Nephron (organoid): ENCODE measurements at regions not wholly inside any gene's neighbourhood (a gene's known extent, or its start where the extent isn't known, plus 50 kb on each side); places are given as distances from the start of the nearest gene placed in this dataset.
"Not testable (repeated sequence)": the region's sequence is repeated elsewhere in the genome, so short reads cannot be mapped to it uniquely, and the experiment has no call there.

Experiments
- H3K27ac Mint-ChIP-seq, 3 experiments: 2 replicates each; pipeline ENCODE4 v1.8.0; 2020; ENCODE audit warnings: mixed read lengths in 3 of 3, mild to moderate bottlenecking in 2 of 3, moderate library complexity in 1 of 3
- H3K27me3 Mint-ChIP-seq: 2 replicates; pipeline ENCODE4 v1.8.0; 2021; ENCODE audit warnings: low read depth, mild to moderate bottlenecking, moderate library complexity, mixed read lengths
- H3K36me3 Mint-ChIP-seq: 2 replicates; pipeline ENCODE4 v1.8.0; 2020; ENCODE audit warnings: low read depth, mixed read lengths
- H3K4me1 Mint-ChIP-seq: 2 replicates; pipeline ENCODE4 v1.8.0; 2020; ENCODE audit warnings: mixed read lengths
- H3K4me3 Mint-ChIP-seq, 3 experiments: 2 replicates each; pipeline ENCODE4 v1.8.0; 2020; ENCODE audit warnings: mild to moderate bottlenecking in 3 of 3, mixed read lengths in 3 of 3, moderate library complexity in 2 of 3
- H3K9me3 Mint-ChIP-seq: 2 replicates; pipeline ENCODE4 v1.8.0; 2020; ENCODE audit warnings: mixed read lengths
- TF ChIP-seq, protein P1 (sequence below), 3 experiments: fragments of 200-600 bp; sonication (generic); IDR thresholded peaks; one replicate each; pipeline ENCODE4 v1.5.0; 2021; ENCODE audit warnings: antibody characterized with exemption in 3 of 3; ENCODE audit not compliant: unreplicated experiment in 3 of 3

DNA sequence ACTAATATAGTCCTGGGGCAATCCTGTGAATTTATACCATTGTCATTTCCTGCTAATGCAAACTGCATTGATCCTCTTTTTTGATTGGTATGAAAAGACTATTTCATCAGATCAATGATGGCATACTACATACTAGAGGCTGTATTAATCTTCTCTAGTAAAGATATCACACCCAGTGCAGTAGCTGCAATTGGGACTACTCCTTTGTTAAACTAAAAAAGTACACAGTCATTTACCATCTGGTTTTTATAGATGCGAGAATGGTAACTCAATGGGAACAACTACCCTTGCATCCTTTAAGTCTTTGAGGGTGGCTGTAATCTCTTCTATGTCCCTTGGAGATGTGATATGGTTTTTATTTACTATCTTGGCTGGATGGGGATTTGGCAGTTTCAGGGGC lies 80.2 kb upstream of the STK38L start:
- TF ChIP-seq, protein P1, sequence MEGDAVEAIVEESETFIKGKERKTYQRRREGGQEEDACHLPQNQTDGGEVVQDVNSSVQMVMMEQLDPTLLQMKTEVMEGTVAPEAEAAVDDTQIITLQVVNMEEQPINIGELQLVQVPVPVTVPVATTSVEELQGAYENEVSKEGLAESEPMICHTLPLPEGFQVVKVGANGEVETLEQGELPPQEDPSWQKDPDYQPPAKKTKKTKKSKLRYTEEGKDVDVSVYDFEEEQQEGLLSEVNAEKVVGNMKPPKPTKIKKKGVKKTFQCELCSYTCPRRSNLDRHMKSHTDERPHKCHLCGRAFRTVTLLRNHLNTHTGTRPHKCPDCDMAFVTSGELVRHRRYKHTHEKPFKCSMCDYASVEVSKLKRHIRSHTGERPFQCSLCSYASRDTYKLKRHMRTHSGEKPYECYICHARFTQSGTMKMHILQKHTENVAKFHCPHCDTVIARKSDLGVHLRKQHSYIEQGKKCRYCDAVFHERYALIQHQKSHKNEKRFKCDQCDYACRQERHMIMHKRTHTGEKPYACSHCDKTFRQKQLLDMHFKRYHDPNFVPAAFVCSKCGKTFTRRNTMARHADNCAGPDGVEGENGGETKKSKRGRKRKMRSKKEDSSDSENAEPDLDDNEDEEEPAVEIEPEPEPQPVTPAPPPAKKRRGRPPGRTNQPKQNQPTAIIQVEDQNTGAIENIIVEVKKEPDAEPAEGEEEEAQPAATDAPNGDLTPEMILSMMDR (IDR thresholded peaks at IDR 0.05; ENCODE audit: unreplicated experiment in 3 of 3), result no peak
- H3K36me3 Mint-ChIP-seq, result no peaks in the 10 kb centered on the region
- H3K4me1 Mint-ChIP-seq, result peaks cover 10% of the 10 kb centered on the region
- no peak overlapping the region for H3K4me3 Mint-ChIP-seq
- no peak overlapping the region for H3K27ac Mint-ChIP-seq
- peaks cover 4% of the 10 kb centered on the region for H3K27me3 Mint-ChIP-seq
- H3K9me3 Mint-ChIP-seq, result peaks cover 27% of the 10 kb centered on the region

DNA sequence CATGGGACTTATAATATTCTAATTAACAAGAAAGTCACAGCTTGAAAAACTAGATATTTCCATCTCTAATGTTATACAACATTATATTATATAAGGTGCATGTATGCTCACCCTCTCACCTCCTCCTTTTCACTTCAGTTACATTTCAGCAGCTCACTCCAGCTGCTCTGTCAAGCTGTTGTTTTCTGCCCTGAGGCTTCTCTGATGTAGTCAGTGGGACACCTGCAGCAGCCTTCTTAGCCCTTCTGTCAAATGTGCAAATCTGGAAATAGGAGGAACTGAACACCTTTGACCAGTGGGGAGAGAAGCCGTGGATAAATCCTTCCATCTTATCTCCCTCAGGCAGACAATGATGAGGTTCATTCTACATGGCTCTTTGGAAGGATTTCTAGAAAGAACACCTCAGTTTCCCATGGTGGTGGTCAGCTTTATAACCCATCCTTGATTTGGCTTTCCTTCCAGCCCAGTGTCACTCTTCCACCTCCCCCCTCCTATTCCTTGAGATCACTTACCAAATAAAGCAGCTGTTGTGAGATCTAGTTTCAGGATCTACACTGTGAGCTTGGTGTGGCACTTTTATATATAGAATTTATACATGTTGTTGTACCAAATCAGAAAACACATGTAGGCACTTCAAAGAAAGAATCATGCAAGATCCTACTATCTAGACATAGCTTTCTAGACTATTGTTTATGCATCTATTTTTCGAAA lies 79.6 kb upstream of the STK38L start:
- H3K27me3 Mint-ChIP-seq, result peaks cover 4% of the 10 kb centered on the region
- no peak overlapping the region for H3K4me3 Mint-ChIP-seq
- TF ChIP-seq, protein P1 (IDR thresholded peaks at IDR 0.05; ENCODE audit: unreplicated experiment in 3 of 3), result no peak
- peaks cover 10% of the 10 kb centered on the region for H3K4me1 Mint-ChIP-seq
- no peaks in the 10 kb centered on the region for H3K36me3 Mint-ChIP-seq
- peaks cover 31% of the 10 kb centered on the region for H3K9me3 Mint-ChIP-seq
- H3K27ac Mint-ChIP-seq, result no peak overlapping the region

DNA sequence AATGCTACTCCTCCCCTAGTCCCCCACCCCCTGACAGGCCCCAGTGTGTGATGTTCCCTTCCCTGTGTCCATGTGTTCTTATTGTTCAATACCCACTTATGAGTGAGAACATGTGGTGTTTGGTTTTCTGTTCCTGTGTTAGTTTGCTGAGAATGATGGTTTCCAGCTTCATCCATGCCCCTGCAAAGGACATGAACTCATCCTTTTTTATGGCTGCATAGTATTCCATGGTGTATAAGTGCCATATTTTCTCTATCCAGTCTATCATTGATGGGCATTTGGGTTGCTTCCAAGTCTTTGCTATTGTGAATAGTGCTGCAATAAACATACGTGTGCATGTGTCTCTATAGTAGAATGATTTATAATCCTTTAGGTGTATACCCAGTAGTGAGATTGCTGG lies 78.1 kb upstream of the STK38L start:
- H3K27ac Mint-ChIP-seq, H3K27me3 Mint-ChIP-seq, H3K4me3 Mint-ChIP-seq, H3K4me1 Mint-ChIP-seq, H3K36me3 Mint-ChIP-seq: not testable (repeated sequence)
- H3K9me3 Mint-ChIP-seq, result peaks cover 41% of the 10 kb centered on the region

DNA sequence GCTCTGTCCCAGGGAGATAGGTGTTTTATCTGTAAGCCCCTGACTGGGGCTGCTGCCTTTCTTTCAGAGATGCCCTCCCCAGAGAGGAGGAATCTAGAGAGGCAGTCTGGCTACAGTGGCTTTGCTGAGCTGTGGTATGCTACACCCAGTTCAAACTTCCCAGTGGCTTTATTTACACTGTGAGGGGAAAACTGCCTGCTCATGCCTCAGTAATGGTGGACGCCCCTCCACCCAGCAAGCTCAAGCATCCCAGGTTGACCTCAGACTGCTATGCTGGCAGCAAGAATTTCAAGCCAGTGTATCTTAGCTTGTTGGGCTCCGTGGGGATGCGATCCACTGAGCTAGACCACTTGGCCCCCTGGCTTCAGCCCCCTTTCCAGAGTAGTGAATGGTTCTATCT lies 72.6 kb upstream of the STK38L start:
- not testable (repeated sequence) for H3K4me1 Mint-ChIP-seq, H3K4me3 Mint-ChIP-seq, H3K36me3 Mint-ChIP-seq, H3K27ac Mint-ChIP-seq, H3K27me3 Mint-ChIP-seq
- H3K9me3 Mint-ChIP-seq, result peaks cover 47% of the 10 kb centered on the region

DNA sequence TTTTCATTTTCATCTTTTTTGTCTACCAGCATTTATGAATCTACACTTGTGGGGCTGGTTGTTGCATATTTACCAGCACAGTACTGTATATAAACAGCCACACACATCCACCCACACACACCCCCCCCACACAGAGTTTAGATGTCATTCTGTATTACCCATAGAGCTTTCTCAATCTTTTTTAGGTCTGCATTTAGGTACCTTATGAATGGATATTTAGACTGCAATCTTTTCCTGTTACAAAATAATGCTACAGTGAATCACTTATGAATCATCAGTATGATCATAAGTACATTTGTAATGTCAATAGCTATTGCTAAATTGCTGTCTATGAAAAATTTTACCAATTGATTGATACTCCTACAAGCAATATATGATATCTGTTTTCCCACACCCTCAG lies 67.3 kb upstream of the STK38L start:
- Mint-ChIP-seq H3K27ac (no peak overlapping the region), H3K27me3 (no peaks in the 10 kb centered on the region), H3K4me1 (peaks cover 6% of the 10 kb centered on the region), H3K36me3 (no peaks in the 10 kb centered on the region), H3K4me3 (no peak overlapping the region), H3K9me3 (peaks cover 6% of the 10 kb centered on the region)
- TF ChIP-seq, protein P1 (IDR thresholded peaks at IDR 0.05; ENCODE audit: unreplicated experiment in 3 of 3), result no peak

DNA sequence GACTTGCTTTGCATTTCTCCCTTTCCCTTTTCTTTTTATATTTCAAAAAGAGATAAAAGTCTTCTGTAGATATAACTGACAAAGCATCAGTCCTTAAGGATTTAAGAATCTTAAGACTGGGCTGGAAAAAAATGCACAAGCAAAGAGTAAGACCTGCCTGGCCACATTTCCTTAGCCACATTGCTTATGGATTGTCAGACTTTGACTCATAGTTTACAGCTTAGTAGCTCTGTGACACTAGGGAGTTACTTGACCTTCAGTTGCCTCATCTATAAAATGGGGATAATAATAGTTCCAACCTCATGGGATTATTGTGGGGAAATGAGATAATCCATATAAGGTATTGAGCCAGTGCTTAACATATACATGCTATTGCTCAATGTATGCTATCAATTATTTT lies 66.4 kb upstream of the STK38L start:
- Mint-ChIP-seq H3K36me3 (no peaks in the 10 kb centered on the region), H3K4me3 (no peak overlapping the region), H3K9me3 (peaks cover 3% of the 10 kb centered on the region), H3K27me3 (no peaks in the 10 kb centered on the region), H3K27ac (no peak overlapping the region), H3K4me1 (peaks cover 6% of the 10 kb centered on the region)
- TF ChIP-seq, protein P1 (IDR thresholded peaks at IDR 0.05; ENCODE audit: unreplicated experiment in 3 of 3), result no peak

DNA sequence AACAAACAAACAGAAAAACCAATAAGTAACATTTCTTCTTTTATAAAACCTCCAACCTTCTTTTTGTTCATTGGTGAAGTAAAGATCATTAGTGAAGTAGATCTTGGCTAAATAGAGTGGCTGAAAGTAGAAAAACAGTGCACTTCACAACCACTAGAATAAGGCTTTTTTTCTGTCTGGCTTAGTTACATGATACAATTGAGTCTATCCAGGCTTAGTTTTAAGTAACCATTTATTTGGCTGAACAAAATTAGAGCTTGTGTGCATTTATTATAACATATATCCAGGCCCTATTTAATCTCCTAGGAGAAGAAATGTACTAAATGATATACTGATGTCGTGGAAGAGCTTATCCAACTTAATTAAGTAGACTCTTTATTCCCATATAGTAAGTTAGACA lies 65.8 kb upstream of the STK38L start:
- Mint-ChIP-seq H3K4me1 (peaks cover 10% of the 10 kb centered on the region), H3K9me3 (peaks cover 1% of the 10 kb centered on the region), H3K4me3 (no peak overlapping the region), H3K27ac (no peak overlapping the region), H3K27me3 (no peaks in the 10 kb centered on the region), H3K36me3 (no peaks in the 10 kb centered on the region)
- TF ChIP-seq, protein P1 (IDR thresholded peaks at IDR 0.05; ENCODE audit: unreplicated experiment in 3 of 3), result no peak
